ENCODE measurements at regions not wholly inside any gene's neighbourhood (a gene's known extent, or its start where the extent isn't known, plus 50 kb on each side); places are given as distances from the start of the nearest gene placed in this dataset.

- TF ChIP-seq EP300 (IDR thresholded peaks at IDR 0.05) (no peak), POLR2AphosphoS5 (IDR thresholded peaks at IDR 0.05) (no peak)
- TF ChIP-seq, protein P1, sequence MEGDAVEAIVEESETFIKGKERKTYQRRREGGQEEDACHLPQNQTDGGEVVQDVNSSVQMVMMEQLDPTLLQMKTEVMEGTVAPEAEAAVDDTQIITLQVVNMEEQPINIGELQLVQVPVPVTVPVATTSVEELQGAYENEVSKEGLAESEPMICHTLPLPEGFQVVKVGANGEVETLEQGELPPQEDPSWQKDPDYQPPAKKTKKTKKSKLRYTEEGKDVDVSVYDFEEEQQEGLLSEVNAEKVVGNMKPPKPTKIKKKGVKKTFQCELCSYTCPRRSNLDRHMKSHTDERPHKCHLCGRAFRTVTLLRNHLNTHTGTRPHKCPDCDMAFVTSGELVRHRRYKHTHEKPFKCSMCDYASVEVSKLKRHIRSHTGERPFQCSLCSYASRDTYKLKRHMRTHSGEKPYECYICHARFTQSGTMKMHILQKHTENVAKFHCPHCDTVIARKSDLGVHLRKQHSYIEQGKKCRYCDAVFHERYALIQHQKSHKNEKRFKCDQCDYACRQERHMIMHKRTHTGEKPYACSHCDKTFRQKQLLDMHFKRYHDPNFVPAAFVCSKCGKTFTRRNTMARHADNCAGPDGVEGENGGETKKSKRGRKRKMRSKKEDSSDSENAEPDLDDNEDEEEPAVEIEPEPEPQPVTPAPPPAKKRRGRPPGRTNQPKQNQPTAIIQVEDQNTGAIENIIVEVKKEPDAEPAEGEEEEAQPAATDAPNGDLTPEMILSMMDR (IDR thresholded peaks at IDR 0.05): no peak
Measured at GRCh38 chr1:244291236-244292201, 160.2 kb downstream of the ADSS2 start.
